Trophoblast cell (in vitro differentiated cells and primary cell): ENCODE measurements at regions not wholly inside any gene's neighbourhood (a gene's known extent, or its start where the extent isn't known, plus 50 kb on each side); places are given as distances from the start of the nearest gene placed in this dataset.

ENCODE experiments used
- DNase-seq, 2 donors: peaks; one replicate each; pipeline ENCODE4 v3.0.0-alpha.2; 2016
- H2AFZ ChIP-seq: 2 replicates; pipeline ENCODE4 v1.6.1; 2013; ENCODE audit warnings: low read length, moderate library complexity, mild to moderate bottlenecking; ENCODE audit not compliant: insufficient read depth, poor library complexity
- H2AK5ac ChIP-seq: 2 replicates; pipeline ENCODE4 v1.6.1; 2013; ENCODE audit warnings: mild to moderate bottlenecking, low read length
- H2BK120ac ChIP-seq: 2 replicates; pipeline ENCODE4 v1.6.1; 2013; ENCODE audit warnings: low read length, mild to moderate bottlenecking, moderate library complexity; ENCODE audit not compliant: insufficient read depth, poor library complexity
- H2BK12ac ChIP-seq: 2 replicates; pipeline ENCODE4 v1.6.1; 2013; ENCODE audit warnings: mild to moderate bottlenecking, low read length, moderate library complexity
- H2BK5ac ChIP-seq: 2 replicates; pipeline ENCODE4 v1.6.1; 2013; ENCODE audit warnings: low read length, low read depth, moderate library complexity, mild to moderate bottlenecking; ENCODE audit not compliant: poor library complexity
- H3K14ac ChIP-seq: 2 replicates; pipeline ENCODE4 v1.6.1; 2013; ENCODE audit warnings: mild to moderate bottlenecking, low read length
- H3K18ac ChIP-seq: 2 replicates; pipeline ENCODE4 v1.6.1; 2013; ENCODE audit warnings: mild to moderate bottlenecking, low read length
- H3K23ac ChIP-seq: 2 replicates; pipeline ENCODE4 v1.6.1; 2013; ENCODE audit warnings: low read length
- H3K27ac ChIP-seq: 2 replicates; pipeline ENCODE4 v1.5.1; 2013; ENCODE audit warnings: low read depth, mild to moderate bottlenecking, inconsistent platforms, low read length, moderate library complexity
- H3K27me3 ChIP-seq: 2 replicates; pipeline ENCODE4 v1.6.1; 2013; ENCODE audit warnings: inconsistent platforms, mild to moderate bottlenecking, low read length, moderate library complexity; ENCODE audit not compliant: insufficient read depth
- H3K36me3 ChIP-seq, 2 experiments: 1 replicate in 1 of 2; 2 replicates in 1 of 2; pipeline ENCODE4 v1.6.1; 2013; ENCODE audit warnings: low read length in 2 of 2, mild to moderate bottlenecking in 2 of 2, moderate library complexity in 1 of 2; ENCODE audit not compliant: insufficient read depth in 2 of 2, control insufficient read depth in 1 of 2
- H3K4ac ChIP-seq: 2 replicates; pipeline ENCODE4 v1.6.1; 2013; ENCODE audit warnings: low read depth, mild to moderate bottlenecking, low read length, moderate library complexity
- H3K4me1 ChIP-seq, 2 experiments: 1 replicate in 1 of 2; 2 replicates in 1 of 2; pipeline ENCODE4 v1.6.1; 2013; ENCODE audit warnings: low read length in 2 of 2, mild to moderate bottlenecking in 2 of 2, moderate library complexity in 1 of 2; ENCODE audit not compliant: insufficient read depth in 2 of 2, control insufficient read depth in 1 of 2
- H3K4me2 ChIP-seq: 2 replicates; pipeline ENCODE4 v1.6.1; 2013; ENCODE audit warnings: inconsistent platforms, mild to moderate bottlenecking, low read length, moderate library complexity
- H3K4me3 ChIP-seq: 2 replicates; pipeline ENCODE4 v1.5.1; 2013; ENCODE audit warnings: mild to moderate bottlenecking, low read depth, low read length, inconsistent platforms
- H3K79me1 ChIP-seq: one replicate; pipeline ENCODE4 v1.6.1; 2013; ENCODE audit warnings: low read length
- H3K79me2 ChIP-seq: 2 replicates; pipeline ENCODE4 v1.6.1; 2013; ENCODE audit warnings: low read length, mild to moderate bottlenecking; ENCODE audit not compliant: control insufficient read depth, insufficient read depth, poor library complexity
- H3K9ac ChIP-seq: 2 replicates; pipeline ENCODE4 v1.6.1; 2013; ENCODE audit warnings: mild to moderate bottlenecking, low read length
- H3K9me3 ChIP-seq: 2 replicates; pipeline ENCODE4 v1.6.1; 2013; ENCODE audit warnings: low read depth, mild to moderate bottlenecking, control low read depth, inconsistent platforms, low read length; ENCODE audit not compliant: insufficient read depth
- H4K12ac ChIP-seq: 2 replicates; pipeline ENCODE4 v1.6.1; 2013; ENCODE audit warnings: low read depth, mild to moderate bottlenecking, low read length, moderate library complexity
- H4K8ac ChIP-seq: 2 replicates; pipeline ENCODE4 v1.6.1; 2013; ENCODE audit warnings: low read depth, mild to moderate bottlenecking, low read length, moderate library complexity
- H4K91ac ChIP-seq: one replicate; pipeline ENCODE4 v1.6.1; 2013; ENCODE audit warnings: low read depth, mild to moderate bottlenecking, low read length, moderate library complexity
- WGBS: extraction: QIAGEN DNeasy Blood & Tissue Kit; methylation state at CpG from one replicate; pipeline ENCODE4 v1.1.7; 2013; ENCODE audit warnings: missing lambda C conversion rate; ENCODE audit not compliant: insufficient read length, insufficient coverage; ENCODE audit errors: extremely low coverage; 5-methylcytosine and 5-hydroxymethylcytosine counted together

DNA sequence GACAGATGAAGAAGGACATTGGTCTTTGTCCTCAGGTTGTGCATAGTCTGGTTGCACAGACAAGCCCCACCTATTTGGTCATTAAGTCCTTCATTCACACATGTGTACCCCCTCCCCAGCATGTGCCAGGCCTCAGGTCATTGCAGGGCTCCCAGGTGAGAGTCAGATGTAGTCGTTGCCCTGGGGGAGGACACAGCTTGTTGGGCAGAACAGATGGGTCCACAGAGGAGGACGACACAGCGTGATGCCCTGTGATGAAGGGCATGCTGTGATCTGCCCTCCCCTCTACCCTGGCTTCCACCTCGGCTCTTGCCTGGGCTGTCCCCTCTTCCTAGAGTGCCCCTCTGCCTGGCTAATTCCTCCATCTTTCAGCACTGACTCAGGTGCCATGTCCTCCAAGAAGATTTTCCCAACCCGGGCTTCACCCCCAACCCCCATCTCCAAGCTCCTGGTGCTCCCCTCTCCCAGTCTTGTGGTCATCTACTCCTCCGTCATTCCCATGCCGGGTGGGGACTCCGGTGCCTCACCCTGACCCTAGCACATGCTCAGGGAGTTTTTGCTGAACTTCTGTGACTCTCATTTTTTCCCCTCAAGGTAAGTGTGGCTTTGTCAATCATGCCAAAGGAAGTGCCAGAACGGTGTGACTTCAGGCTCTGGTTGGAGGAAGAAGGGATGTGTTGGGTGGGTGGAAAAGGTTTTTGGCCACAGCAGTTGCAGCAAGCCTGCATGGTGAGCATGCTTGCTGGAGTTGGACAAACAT is 220.5 kb downstream of the FOXD2 start:
- H4K8ac ChIP-seq, result no peak overlapping the region
- no peak overlapping the region for H2AFZ ChIP-seq
- H3K9me3 ChIP-seq, result peaks cover 1% of the 10 kb centered on the region
- no peak overlapping the region for H3K4ac ChIP-seq
- H3K14ac ChIP-seq, result no peak overlapping the region
- no peaks in the 10 kb centered on the region for H3K36me3 ChIP-seq
- H3K4me1 ChIP-seq, result no peaks in the 10 kb centered on the region
- no peak overlapping the region for H4K91ac ChIP-seq
- no peak for DNase-seq
- no peaks in the 10 kb centered on the region for H3K27me3 ChIP-seq
- H3K23ac ChIP-seq, result no peak overlapping the region
- H3K9ac ChIP-seq, result no peak overlapping the region
- no peak overlapping the region for H3K27ac ChIP-seq
- H3K18ac ChIP-seq, result no peak overlapping the region
- no peaks in the 10 kb centered on the region for H3K79me1 ChIP-seq
- H2BK12ac ChIP-seq, result no peak overlapping the region
- no peak overlapping the region for H4K12ac ChIP-seq
- no peak overlapping the region for H3K4me3 ChIP-seq
- H3K79me2 ChIP-seq, result no peaks in the 10 kb centered on the region
- H2BK120ac ChIP-seq, result no peak overlapping the region
- no CpG with 5 or more reads among the region's 9 CpGs for WGBS
- H2BK5ac ChIP-seq, result no peak overlapping the region
- no peak overlapping the region for H2AK5ac ChIP-seq
- H3K4me2 ChIP-seq, result no peak overlapping the region

DNA sequence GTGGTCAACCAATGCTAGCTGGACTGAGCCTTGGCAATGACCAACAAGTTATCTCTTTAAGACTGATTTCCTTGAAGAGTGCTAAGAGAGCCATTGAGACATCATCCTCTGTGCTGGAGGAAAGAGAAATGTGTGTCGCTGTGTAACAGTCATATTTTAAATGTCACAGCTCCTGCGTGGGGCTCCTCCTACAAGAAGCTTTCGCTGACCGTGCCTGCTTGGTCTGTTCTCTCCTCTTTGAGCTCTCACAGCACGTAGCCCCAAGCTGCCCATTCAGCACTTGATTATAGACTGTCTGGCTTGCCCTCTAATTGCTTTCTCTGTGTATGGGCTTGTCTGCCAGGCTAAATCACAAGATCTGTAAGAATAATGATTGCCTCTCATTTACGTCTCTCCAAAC is 221.3 kb downstream of the FOXD2 start:
- no peaks in the 10 kb centered on the region for H3K79me2 ChIP-seq
- H3K23ac ChIP-seq, result no peak overlapping the region
- H4K8ac ChIP-seq, result no peak overlapping the region
- no peak for DNase-seq
- no peak overlapping the region for H3K4ac ChIP-seq
- no peak overlapping the region for H2BK120ac ChIP-seq
- H3K79me1 ChIP-seq, result no peaks in the 10 kb centered on the region
- no peak overlapping the region for H3K18ac ChIP-seq
- no peak overlapping the region for H2AFZ ChIP-seq
- no peak overlapping the region for H3K4me3 ChIP-seq
- H3K9ac ChIP-seq, result no peak overlapping the region
- H2BK5ac ChIP-seq, result no peak overlapping the region
- no peaks in the 10 kb centered on the region for H3K36me3 ChIP-seq
- no CpG with 5 or more reads among the region's 6 CpGs for WGBS
- no peak overlapping the region for H2BK12ac ChIP-seq
- H4K12ac ChIP-seq, result no peak overlapping the region
- no peaks in the 10 kb centered on the region for H3K27me3 ChIP-seq
- H3K4me2 ChIP-seq, result no peak overlapping the region
- no peak overlapping the region for H2AK5ac ChIP-seq
- no peak overlapping the region for H3K27ac ChIP-seq
- H3K14ac ChIP-seq, result no peak overlapping the region
- H3K4me1 ChIP-seq, result no peaks in the 10 kb centered on the region
- no peak overlapping the region for H4K91ac ChIP-seq
- H3K9me3 ChIP-seq, result peaks cover 1% of the 10 kb centered on the region

DNA sequence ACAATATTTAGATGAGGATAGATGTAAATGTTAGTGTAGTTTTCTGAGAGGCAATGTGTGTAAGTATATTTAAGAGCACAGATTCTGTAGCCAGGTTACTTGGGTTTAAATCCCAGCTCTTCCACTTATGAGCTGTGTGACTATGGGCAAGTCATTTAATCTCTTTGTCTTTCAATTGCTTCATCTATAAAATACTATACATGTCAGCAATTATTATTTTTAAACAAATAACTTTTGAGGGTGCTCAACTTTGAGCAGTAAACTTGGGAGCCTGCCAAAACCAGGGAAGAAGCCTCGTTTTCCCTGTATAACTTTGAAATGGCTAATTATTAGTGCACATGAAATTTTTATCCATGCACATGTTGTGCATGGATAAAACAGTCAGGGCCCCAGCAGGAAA is 222.8 kb downstream of the FOXD2 start:
- Histone ChIP-seq H3K27me3 (no peaks in the 10 kb centered on the region), H2BK12ac (no peak overlapping the region)

DNA sequence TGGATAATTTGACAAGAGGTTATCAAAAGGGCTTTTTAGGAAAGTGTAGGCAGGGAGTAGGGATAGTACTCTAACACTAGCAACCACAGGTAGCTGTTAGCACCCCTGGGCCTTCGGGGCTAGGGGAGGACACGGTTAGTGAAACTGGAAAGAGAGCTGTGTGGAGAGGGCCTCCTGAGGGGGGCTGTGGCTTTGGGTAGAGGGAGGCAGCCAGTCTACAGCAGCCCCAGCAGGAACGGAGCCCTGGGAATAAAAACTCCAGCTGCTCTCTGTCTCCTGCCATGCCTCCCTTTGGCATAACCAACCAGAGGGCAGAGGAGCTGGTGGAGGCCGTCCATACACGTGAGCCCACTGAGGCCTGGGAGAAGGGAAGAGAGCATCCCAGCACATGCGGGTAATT is 223.2 kb downstream of the FOXD2 start:
- no peak overlapping the region for H2BK12ac ChIP-seq
- no peak for DNase-seq
- H3K79me1 ChIP-seq, result no peaks in the 10 kb centered on the region
- H3K27ac ChIP-seq, result no peak overlapping the region
- no peak overlapping the region for H3K23ac ChIP-seq
- no peak overlapping the region for H2AFZ ChIP-seq
- no peak overlapping the region for H3K9ac ChIP-seq
- H4K91ac ChIP-seq, result no peak overlapping the region
- H2BK5ac ChIP-seq, result no peak overlapping the region
- no peak overlapping the region for H3K14ac ChIP-seq
- no peaks in the 10 kb centered on the region for H3K4me1 ChIP-seq
- no CpG with 5 or more reads among the region's 6 CpGs for WGBS
- H3K9me3 ChIP-seq, result peaks cover 1% of the 10 kb centered on the region
- H2BK120ac ChIP-seq, result no peak overlapping the region
- no peak overlapping the region for H4K12ac ChIP-seq
- no peak overlapping the region for H3K18ac ChIP-seq
- H4K8ac ChIP-seq, result no peak overlapping the region
- no peak overlapping the region for H3K4me3 ChIP-seq
- H3K4me2 ChIP-seq, result no peak overlapping the region
- H2AK5ac ChIP-seq, result no peak overlapping the region
- no peaks in the 10 kb centered on the region for H3K36me3 ChIP-seq
- no peak overlapping the region for H3K4ac ChIP-seq
- H3K27me3 ChIP-seq, result no peaks in the 10 kb centered on the region
- H3K79me2 ChIP-seq, result no peaks in the 10 kb centered on the region

More for the DNA sequence above, 222.8 kb downstream of the FOXD2 start:
- H2BK5ac ChIP-seq, result no peak overlapping the region
- no CpG with 5 or more reads among the region's 1 CpG for WGBS
- no peak overlapping the region for H2AK5ac ChIP-seq
- H3K79me2 ChIP-seq, result no peaks in the 10 kb centered on the region
- no peak overlapping the region for H3K27ac ChIP-seq
- H4K8ac ChIP-seq, result no peak overlapping the region
- no peak overlapping the region for H3K14ac ChIP-seq
- H3K9ac ChIP-seq, result no peak overlapping the region
- no peak overlapping the region for H3K4ac ChIP-seq
- DNase-seq, result no peak
- H3K79me1 ChIP-seq, result no peaks in the 10 kb centered on the region
- H4K12ac ChIP-seq, result no peak overlapping the region
- no peak overlapping the region for H2BK120ac ChIP-seq
- no peak overlapping the region for H3K23ac ChIP-seq
- no peaks in the 10 kb centered on the region for H3K4me1 ChIP-seq
- H3K4me3 ChIP-seq, result no peak overlapping the region
- no peaks in the 10 kb centered on the region for H3K36me3 ChIP-seq
- peaks cover 1% of the 10 kb centered on the region for H3K9me3 ChIP-seq
- H2AFZ ChIP-seq, result no peak overlapping the region
- H4K91ac ChIP-seq, result no peak overlapping the region
- no peak overlapping the region for H3K18ac ChIP-seq
- H3K4me2 ChIP-seq, result no peak overlapping the region
